Chondrocyte (in vitro differentiated cells): ENCODE measurements at regions not wholly inside any gene's neighbourhood (a gene's known extent, or its start where the extent isn't known, plus 50 kb on each side); places are given as distances from the start of the nearest gene placed in this dataset.

Source experiments
- DNase-seq: peaks from one replicate; pipeline ENCODE4 v3.0.0; 2021; ENCODE audit warnings: mixed read lengths, low spot score
- H3K27ac Mint-ChIP-seq: one replicate; pipeline ENCODE4 v1.8.0; 2021; ENCODE audit warnings: mild to moderate bottlenecking, moderate library complexity, mixed read lengths; ENCODE audit not compliant: unreplicated experiment
- H3K27me3 Mint-ChIP-seq: 2 replicates; pipeline ENCODE4 v1.8.0; 2021; ENCODE audit warnings: low read depth, mixed read lengths
- H3K36me3 Mint-ChIP-seq: 2 replicates; pipeline ENCODE4 v1.8.0; 2021; ENCODE audit warnings: low read depth, mixed read lengths
- H3K4me1 Mint-ChIP-seq: 2 replicates; pipeline ENCODE4 v1.8.0; 2021; ENCODE audit warnings: low read depth, mild to moderate bottlenecking, mixed read lengths
- H3K4me3 Mint-ChIP-seq: one replicate; pipeline ENCODE4 v1.8.0; 2021; ENCODE audit warnings: mild to moderate bottlenecking, moderate library complexity, mixed read lengths; ENCODE audit not compliant: unreplicated experiment
- H3K9me3 Mint-ChIP-seq: 2 replicates; pipeline ENCODE4 v1.8.0; 2021; ENCODE audit warnings: low read depth, mixed read lengths
- TF ChIP-seq, protein P1 (sequence below): fragments of 200-600 bp; sonication (generic); IDR thresholded peaks from 2 replicates; pipeline ENCODE4 v1.5.0; 2021; ENCODE audit warnings: antibody characterized with exemption, mild to moderate bottlenecking, moderate library complexity

DNA sequence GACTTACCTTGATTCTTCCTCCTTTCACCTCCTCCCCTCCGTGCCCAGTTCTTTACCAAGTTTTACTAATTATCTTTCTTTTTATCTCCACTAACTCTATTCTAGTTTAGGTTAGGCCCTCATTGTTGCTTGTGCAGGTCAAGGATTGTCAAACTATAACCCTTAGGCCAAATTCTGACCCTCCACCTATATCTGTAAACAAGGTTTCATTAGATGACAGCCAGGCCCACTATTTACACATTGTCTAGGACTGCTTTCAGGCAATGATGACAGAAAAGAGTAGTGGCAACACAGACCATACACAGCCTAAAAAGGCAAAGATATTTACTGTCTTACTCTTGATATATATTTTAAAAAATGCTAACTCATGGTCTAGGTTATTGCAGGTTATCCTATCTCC, 212.0 kb downstream of the RAD51AP2 start:
- Mint-ChIP-seq H3K4me3 (no peak overlapping the region), H3K9me3 (no peaks in the 10 kb centered on the region), H3K27ac (no peak overlapping the region), H3K4me1 (peaks cover 2% of the 10 kb centered on the region), H3K27me3 (peaks cover 5% of the 10 kb centered on the region), H3K36me3 (no peaks in the 10 kb centered on the region)
- DNase-seq = no peak
- TF ChIP-seq, protein P1, sequence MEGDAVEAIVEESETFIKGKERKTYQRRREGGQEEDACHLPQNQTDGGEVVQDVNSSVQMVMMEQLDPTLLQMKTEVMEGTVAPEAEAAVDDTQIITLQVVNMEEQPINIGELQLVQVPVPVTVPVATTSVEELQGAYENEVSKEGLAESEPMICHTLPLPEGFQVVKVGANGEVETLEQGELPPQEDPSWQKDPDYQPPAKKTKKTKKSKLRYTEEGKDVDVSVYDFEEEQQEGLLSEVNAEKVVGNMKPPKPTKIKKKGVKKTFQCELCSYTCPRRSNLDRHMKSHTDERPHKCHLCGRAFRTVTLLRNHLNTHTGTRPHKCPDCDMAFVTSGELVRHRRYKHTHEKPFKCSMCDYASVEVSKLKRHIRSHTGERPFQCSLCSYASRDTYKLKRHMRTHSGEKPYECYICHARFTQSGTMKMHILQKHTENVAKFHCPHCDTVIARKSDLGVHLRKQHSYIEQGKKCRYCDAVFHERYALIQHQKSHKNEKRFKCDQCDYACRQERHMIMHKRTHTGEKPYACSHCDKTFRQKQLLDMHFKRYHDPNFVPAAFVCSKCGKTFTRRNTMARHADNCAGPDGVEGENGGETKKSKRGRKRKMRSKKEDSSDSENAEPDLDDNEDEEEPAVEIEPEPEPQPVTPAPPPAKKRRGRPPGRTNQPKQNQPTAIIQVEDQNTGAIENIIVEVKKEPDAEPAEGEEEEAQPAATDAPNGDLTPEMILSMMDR = no peak

DNA sequence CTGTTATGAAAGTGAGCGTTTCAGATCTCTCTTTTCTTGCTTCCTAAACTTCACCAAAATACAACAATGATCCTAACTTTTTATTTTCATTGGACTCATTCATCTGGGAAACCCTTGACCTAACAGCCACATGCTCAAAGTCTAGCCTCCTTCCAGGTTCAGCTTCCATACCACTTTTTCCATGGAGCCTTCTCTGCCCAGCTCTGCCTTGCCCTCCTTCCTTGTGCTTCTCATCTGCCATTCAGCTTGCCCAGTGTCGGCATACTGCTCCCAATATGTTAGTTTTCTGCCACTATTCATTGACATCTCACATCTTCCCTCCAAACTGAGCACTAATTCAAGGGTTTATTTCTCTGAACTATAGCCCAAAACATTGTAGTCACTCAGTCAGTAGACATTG, 214.7 kb downstream of the RAD51AP2 start:
- peaks cover 2% of the 10 kb centered on the region for H3K9me3 Mint-ChIP-seq
- no peak for DNase-seq
- H3K4me1 Mint-ChIP-seq = no peaks in the 10 kb centered on the region
- no peaks in the 10 kb centered on the region for H3K36me3 Mint-ChIP-seq
- no peak overlapping the region for H3K4me3 Mint-ChIP-seq
- H3K27me3 Mint-ChIP-seq = peaks cover 3% of the 10 kb centered on the region
- TF ChIP-seq, protein P1 = no peak
- H3K27ac Mint-ChIP-seq = no peak overlapping the region

DNA sequence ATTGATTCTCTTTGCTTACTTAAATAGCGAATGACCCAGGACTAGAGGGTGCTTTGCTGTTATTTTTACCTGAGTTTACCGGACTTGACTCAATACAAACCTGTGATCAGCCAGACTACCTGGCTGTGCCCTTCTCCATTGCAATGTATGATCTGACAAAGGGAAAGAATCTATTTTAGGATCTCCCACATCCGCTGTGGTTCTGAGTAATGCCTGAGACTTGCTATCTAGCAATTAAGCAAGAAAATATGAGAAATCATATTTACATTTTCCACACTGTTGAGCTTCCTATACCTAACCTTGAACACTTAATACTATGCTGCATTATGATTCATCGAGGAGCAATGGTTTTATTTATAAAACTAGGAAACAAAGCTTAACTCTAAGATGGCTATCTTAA, 215.2 kb downstream of the RAD51AP2 start:
- H3K4me1 Mint-ChIP-seq = no peaks in the 10 kb centered on the region
- TF ChIP-seq, protein P1 = no peak
- peaks cover 1% of the 10 kb centered on the region for H3K27me3 Mint-ChIP-seq
- no peak overlapping the region for H3K4me3 Mint-ChIP-seq
- peaks cover 2% of the 10 kb centered on the region for H3K9me3 Mint-ChIP-seq
- no peaks in the 10 kb centered on the region for H3K36me3 Mint-ChIP-seq
- no peak overlapping the region for H3K27ac Mint-ChIP-seq
- no peak for DNase-seq

DNA sequence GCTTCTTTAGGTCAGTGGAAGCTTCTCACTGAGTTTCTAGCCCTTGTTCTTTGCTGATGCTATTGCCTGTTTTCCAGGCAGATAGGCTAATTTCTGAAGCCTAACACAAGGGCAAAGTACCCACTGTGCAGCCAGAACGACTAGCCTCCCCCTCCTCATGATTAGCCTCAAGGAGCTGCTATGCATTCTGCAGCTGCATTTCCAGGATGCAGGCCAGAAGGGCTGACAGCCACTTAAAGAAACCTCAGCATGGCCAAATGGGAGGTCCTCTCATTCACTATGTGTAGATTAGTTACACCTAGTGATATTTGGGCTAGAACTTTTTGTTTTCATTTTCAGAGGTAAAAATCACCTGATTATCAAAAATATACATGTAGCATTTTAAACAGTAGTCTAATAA, 216.0 kb downstream of the RAD51AP2 start:
- no peak overlapping the region for H3K27ac Mint-ChIP-seq
- peaks cover 1% of the 10 kb centered on the region for H3K27me3 Mint-ChIP-seq
- TF ChIP-seq, protein P1 = no peak
- H3K36me3 Mint-ChIP-seq = no peaks in the 10 kb centered on the region
- peaks cover 2% of the 10 kb centered on the region for H3K9me3 Mint-ChIP-seq
- H3K4me3 Mint-ChIP-seq = no peak overlapping the region
- DNase-seq = no peak
- no peaks in the 10 kb centered on the region for H3K4me1 Mint-ChIP-seq

DNA sequence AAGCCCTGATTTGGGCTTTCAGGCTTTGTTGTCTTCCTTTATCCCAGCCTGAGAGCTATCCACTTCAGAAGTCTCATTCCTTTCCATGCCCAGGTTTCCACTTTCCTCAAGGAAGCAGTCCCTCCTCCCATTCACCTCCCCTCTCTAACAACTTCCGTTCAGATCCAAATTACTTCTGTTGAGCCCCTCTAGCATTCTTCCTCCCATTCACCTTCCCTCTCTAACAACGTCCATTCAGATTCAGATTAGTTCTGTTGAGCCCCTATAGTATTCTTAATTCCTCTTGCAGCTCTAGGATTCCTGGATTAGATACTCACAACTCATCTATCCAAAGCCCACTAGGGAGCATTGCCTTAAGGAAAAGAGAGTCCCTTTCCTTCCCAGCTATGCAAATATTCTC, 216.8 kb downstream of the RAD51AP2 start:
- TF ChIP-seq, protein P1 = no peak

More for the DNA sequence above, 216.8 kb downstream of the RAD51AP2 start:
- no peaks in the 10 kb centered on the region for H3K36me3 Mint-ChIP-seq
- peaks cover 2% of the 10 kb centered on the region for H3K27me3 Mint-ChIP-seq
- peaks cover 2% of the 10 kb centered on the region for H3K9me3 Mint-ChIP-seq
- H3K4me1 Mint-ChIP-seq = no peaks in the 10 kb centered on the region
- no peak overlapping the region for H3K27ac Mint-ChIP-seq
- H3K4me3 Mint-ChIP-seq = no peak overlapping the region
- no peak for DNase-seq
